SJSA1 (cell line): ENCODE measurements at regions not wholly inside any gene's neighbourhood (a gene's known extent, or its start where the extent isn't known, plus 50 kb on each side); places are given as distances from the start of the nearest gene placed in this dataset.

ENCODE experiments used
- DNase-seq, 2 experiments: peaks; one replicate each; pipeline ENCODE4 v3.0.0-alpha.2; 2015 to 2020; ENCODE audit warnings: low spot score in 2 of 2, low read depth in 1 of 2
- H3K27ac ChIP-seq: fragments of 250-450 bp; sonication (Bioruptor Pico); 2 replicates; pipeline ENCODE4 v1.5.1; 2020; ENCODE audit warnings: mild to moderate bottlenecking, moderate library complexity
- H3K27me3 ChIP-seq: fragments of 250-450 bp; sonication (Bioruptor Pico); replicated peaks from 2 replicates; pipeline ENCODE4 v1.5.1; 2020; ENCODE audit warnings: mild to moderate bottlenecking, moderate library complexity
- H3K36me3 ChIP-seq: fragments of 250-450 bp; sonication (Bioruptor Pico); 2 replicates; pipeline ENCODE4 v1.5.1; 2020; ENCODE audit warnings: mild to moderate bottlenecking
- H3K4me1 ChIP-seq: fragments of 250-450 bp; sonication (Bioruptor Pico); replicated peaks from 2 replicates; pipeline ENCODE4 v1.6.1; 2021; ENCODE audit warnings: mild to moderate bottlenecking
- H3K4me3 ChIP-seq: fragments of 250-450 bp; sonication (Bioruptor Pico); 2 replicates; pipeline ENCODE4 v1.5.1; 2020; ENCODE audit warnings: mild to moderate bottlenecking
- H3K9me3 ChIP-seq: fragments of 250-450 bp; sonication (Bioruptor Pico); replicated peaks from 2 replicates; pipeline ENCODE4 v1.5.1; 2020; ENCODE audit warnings: mild to moderate bottlenecking

DNA sequence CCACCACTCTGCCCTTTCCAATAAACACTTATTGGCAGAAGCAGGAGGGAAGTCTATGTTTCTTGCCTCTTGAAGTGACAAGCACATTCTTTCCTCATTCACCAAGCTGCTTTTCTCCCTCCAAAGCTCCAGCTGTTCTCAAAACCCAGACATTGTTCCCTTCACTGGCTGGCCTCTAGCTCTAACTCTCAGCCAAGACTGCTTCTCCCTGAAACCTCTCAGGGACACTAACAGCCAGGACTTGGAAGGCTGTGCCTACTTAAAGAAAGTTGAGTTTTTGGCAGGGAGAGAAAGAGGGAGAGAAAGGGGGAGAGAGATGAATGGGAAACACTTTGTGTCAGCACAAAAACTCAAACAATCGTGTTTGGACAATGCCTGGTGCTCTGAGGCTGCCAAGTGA is 99.5 kb downstream of the COX18 start:
- Histone ChIP-seq H3K4me1 (peaks cover 43% of the 10 kb centered on the region), H3K4me3 (no peak overlapping the region), H3K9me3 (peaks cover 4% of the 10 kb centered on the region; the same call in 1 of the 2 replicates), H3K36me3 (no peaks in the 10 kb centered on the region), H3K27ac (peak overlapping the region; percentile 81; the same call in 1 of the 2 replicates), H3K27me3 (no peaks in the 10 kb centered on the region)
- peak in 1 of 2 experiments; percentile 35 for DNase-seq

- no peak overlapping the region for H3K27ac ChIP-seq
- peaks cover 19% of the 10 kb centered on the region for H3K4me1 ChIP-seq
- H3K4me3 ChIP-seq: no peak overlapping the region
- H3K9me3 ChIP-seq: no peaks in the 10 kb centered on the region
- no peaks in the 10 kb centered on the region for H3K27me3 ChIP-seq
- no peak for DNase-seq
- H3K36me3 ChIP-seq: no peaks in the 10 kb centered on the region
These were observed 102.9 kb downstream of the COX18 start for GRCh38 chr4:72966652-72967051.

- DNase-seq: no peak
- Histone ChIP-seq H3K27ac (no peak overlapping the region), H3K4me3 (no peak overlapping the region), H3K4me1 (peaks cover 11% of the 10 kb centered on the region), H3K36me3 (no peaks in the 10 kb centered on the region), H3K9me3 (0 out of 2 replicates have a peak, but pooled peaks cover 4% of the 10 kb centered on the region), H3K27me3 (no peaks in the 10 kb centered on the region)
These were observed 110.1 kb downstream of the COX18 start for GRCh38 chr4:72959411-72959810.

GRCh38 chr4:72954811-72955210 is 114.7 kb downstream of the COX18 start:
- H3K4me1 ChIP-seq: peaks cover 23% of the 10 kb centered on the region

GRCh38 chr4:72953571-72953970 is 115.9 kb downstream of the COX18 start:
- Histone ChIP-seq H3K4me3 (no peak overlapping the region), H3K36me3 (no peaks in the 10 kb centered on the region), H3K4me1 (peaks cover 23% of the 10 kb centered on the region), H3K27ac (no peak overlapping the region; the same call in 1 of the 2 replicates), H3K9me3 (no peaks in the 10 kb centered on the region), H3K27me3 (no peaks in the 10 kb centered on the region)
- DNase-seq: no peak

More at GRCh38 chr4:72954811-72955210, 114.7 kb downstream of the COX18 start:
- Histone ChIP-seq H3K36me3 (no peaks in the 10 kb centered on the region), H3K27ac (peak overlapping the region; percentile 63), H3K9me3 (no peaks in the 10 kb centered on the region), H3K4me3 (no peak overlapping the region), H3K27me3 (no peaks in the 10 kb centered on the region)
- peak; percentile 51 to 74 for DNase-seq

DNA sequence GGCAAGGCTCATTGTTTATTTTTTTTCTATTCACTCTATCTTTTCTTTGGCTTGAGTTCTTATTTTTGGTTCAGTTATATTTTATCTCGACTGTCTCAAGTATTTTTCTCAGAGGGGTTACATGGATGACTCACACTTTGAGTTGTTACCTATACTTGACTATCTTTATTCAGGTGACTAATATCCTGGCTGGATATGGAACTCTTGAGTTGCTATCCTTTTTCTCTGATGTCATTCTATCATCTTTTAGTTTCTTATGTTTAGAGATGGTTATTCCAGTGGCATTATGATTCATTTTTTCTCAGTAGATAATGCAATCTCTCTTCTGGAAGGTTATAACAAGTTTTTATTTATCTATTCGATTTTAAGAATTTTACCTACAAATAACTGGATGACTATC is 117.9 kb downstream of the COX18 start:
- no peaks in the 10 kb centered on the region for H3K9me3 ChIP-seq
- H3K27me3 ChIP-seq: no peaks in the 10 kb centered on the region
- H3K4me3 ChIP-seq: no peak overlapping the region
- H3K4me1 ChIP-seq: peaks cover 20% of the 10 kb centered on the region
- no peak overlapping the region for H3K27ac ChIP-seq
- no peaks in the 10 kb centered on the region for H3K36me3 ChIP-seq
- no peak for DNase-seq

- no peak for DNase-seq
- Histone ChIP-seq H3K27ac (no peak overlapping the region), H3K4me3 (no peak overlapping the region), H3K36me3 (no peaks in the 10 kb centered on the region), H3K4me1 (peaks cover 20% of the 10 kb centered on the region), H3K9me3 (no peaks in the 10 kb centered on the region), H3K27me3 (no peaks in the 10 kb centered on the region)
These were observed 118.4 kb downstream of the COX18 start for GRCh38 chr4:72951147-72951546.

DNA sequence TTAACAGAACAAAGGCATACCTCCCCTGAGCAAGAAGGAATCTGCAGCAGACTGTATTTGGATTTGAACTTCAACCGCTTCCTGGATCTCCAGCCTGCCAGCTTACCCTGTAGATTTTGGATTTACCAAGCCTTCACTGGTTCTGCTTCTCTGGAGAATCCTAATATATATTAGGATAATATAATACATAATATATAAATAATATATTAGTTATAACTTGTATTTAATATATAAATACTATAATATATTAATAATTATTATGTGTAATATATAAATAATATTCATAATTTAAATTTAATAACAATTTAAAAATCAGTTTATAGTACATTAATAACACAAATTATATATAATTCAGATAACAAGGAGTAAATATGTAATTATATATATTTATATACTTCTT is 121.4 kb downstream of the COX18 start:
- Histone ChIP-seq H3K9me3 (no peaks in the 10 kb centered on the region), H3K36me3 (no peaks in the 10 kb centered on the region), H3K4me3 (no peak overlapping the region), H3K27ac (no peak overlapping the region), H3K4me1 (0 out of 2 replicates have a peak, but pooled peaks cover 3% of the 10 kb centered on the region), H3K27me3 (no peaks in the 10 kb centered on the region)
- no peak for DNase-seq

DNA sequence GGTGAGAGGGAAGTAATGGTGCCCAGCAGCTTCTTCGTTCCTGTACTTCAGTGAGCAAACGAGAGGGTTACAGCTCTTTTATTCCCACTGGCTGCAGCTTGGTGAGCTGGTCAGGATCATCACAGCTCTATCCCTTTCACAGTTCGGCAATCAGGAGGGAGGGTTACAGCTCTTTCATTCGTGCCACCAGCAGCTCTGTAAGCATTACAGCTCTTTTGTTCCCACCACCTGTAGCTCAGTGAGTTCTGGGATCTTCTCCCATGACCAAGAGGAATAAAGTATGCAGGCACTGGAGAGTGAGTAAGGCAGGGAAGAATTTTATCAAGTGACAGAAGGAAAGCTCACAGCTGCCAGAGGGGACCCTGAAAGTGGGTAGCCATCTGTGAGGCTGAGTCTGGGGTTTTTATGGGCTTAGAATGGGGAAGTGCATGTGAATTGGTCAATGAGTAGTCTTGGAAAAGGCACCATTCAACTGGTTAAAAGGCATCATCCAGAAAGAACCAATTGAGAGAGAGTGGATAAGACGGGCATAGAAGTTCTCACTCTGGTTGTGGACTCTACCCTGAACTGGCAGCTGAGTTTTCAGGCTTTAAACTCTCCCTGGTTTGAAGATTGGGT is 123.7 kb downstream of the COX18 start:
- Histone ChIP-seq H3K27ac (no peak overlapping the region), H3K4me3 (no peak overlapping the region), H3K4me1 (no peaks in the 10 kb centered on the region), H3K9me3 (no peaks in the 10 kb centered on the region), H3K27me3 (no peaks in the 10 kb centered on the region), H3K36me3 (no peaks in the 10 kb centered on the region)
- no peak for DNase-seq

- no peak overlapping the region for H3K4me3 ChIP-seq
- no peak for DNase-seq
- H3K9me3 ChIP-seq: no peaks in the 10 kb centered on the region
- no peaks in the 10 kb centered on the region for H3K4me1 ChIP-seq
- no peak overlapping the region for H3K27ac ChIP-seq
- H3K27me3 ChIP-seq: no peaks in the 10 kb centered on the region
- no peaks in the 10 kb centered on the region for H3K36me3 ChIP-seq
These were observed 127.0 kb downstream of the COX18 start for GRCh38 chr4:72942565-72942964.

DNA sequence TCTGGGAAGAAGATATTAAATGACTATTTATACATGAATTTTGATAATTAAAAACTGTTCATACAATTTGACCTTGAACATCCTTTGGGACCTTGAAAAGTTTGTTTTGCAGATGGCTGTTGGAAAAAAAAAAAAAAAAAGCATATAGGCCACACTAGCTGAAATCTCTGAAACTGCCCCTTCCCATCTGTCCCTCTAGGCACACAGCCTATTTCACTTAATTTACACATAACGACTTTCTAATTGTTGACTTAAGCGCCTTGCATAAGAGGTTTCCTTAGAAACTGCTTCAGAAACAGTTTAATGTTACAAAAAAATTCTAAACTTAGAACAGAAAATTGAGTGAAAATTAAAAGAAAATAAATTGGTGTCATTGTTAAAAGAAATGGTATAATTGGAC is 131.0 kb downstream of the COX18 start:
- Histone ChIP-seq H3K36me3 (no peaks in the 10 kb centered on the region), H3K27ac (no peak overlapping the region), H3K9me3 (no peaks in the 10 kb centered on the region), H3K27me3 (no peaks in the 10 kb centered on the region), H3K4me3 (no peak overlapping the region), H3K4me1 (no peaks in the 10 kb centered on the region)
- no peak for DNase-seq

DNA sequence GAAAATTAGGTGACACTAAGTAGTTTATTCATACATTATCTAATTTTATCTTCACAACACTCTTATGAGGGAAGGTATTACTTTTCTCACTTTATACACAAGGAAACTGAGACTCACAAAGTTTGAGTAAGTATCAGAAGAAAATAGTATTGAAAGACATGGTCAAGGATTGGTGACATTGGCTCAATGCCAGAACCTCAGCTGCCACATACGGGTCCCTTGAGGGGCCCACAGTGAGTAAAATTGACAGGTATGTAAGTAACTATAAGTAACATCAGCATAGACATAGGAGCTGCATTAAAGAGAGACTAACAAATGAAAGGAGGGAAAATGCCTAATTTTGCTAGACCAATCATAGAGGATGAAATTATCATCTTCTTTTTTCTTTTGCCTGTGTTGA is 134.1 kb downstream of the COX18 start:
- no peak for DNase-seq
- Histone ChIP-seq H3K9me3 (no peaks in the 10 kb centered on the region), H3K27ac (no peak overlapping the region), H3K27me3 (no peaks in the 10 kb centered on the region), H3K4me3 (no peak overlapping the region), H3K36me3 (no peaks in the 10 kb centered on the region), H3K4me1 (no peaks in the 10 kb centered on the region)

DNA sequence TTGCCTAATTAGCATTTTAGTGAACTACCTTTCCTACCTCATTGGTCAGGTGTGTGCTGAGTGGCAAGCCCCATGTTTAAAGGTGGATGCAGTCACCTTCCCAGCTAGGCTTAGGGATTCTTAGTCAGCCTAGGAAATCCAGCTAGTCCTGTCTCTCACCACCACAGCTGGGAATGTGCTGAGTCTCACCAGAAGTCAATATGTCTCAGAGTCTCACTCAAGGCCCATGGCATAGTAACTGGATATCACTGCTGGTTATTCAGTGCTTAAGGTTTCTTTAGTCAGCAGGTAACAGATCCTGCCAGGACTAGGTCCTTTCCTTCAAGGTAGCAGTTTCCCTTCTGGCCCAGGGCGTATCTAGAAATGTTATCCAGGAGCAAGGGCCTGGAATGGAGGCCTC is 136.5 kb downstream of the COX18 start:
- no peaks in the 10 kb centered on the region for H3K9me3 ChIP-seq
- no peaks in the 10 kb centered on the region for H3K36me3 ChIP-seq
- DNase-seq: no peak
- H3K27ac ChIP-seq: no peak overlapping the region
- no peaks in the 10 kb centered on the region for H3K27me3 ChIP-seq
- no peaks in the 10 kb centered on the region for H3K4me1 ChIP-seq
- no peak overlapping the region for H3K4me3 ChIP-seq

- Histone ChIP-seq H3K36me3 (no peaks in the 10 kb centered on the region), H3K27me3 (no peaks in the 10 kb centered on the region), H3K27ac (no peak overlapping the region), H3K9me3 (no peaks in the 10 kb centered on the region), H3K4me1 (no peaks in the 10 kb centered on the region), H3K4me3 (no peak overlapping the region)
- DNase-seq: no peak
These were observed 138.2 kb downstream of the COX18 start for GRCh38 chr4:72931346-72931745.
